Caco-2 (cell line): ENCODE measurements at regions not wholly inside any gene's neighbourhood (a gene's known extent, or its start where the extent isn't known, plus 50 kb on each side); places are given as distances from the start of the nearest gene placed in this dataset.

Experiments
- BruUV-seq: library from RNA; stranded (reverse); fragments of 400-500 nt; replicated peaks from 2 replicates; lab custom pipeline; 2021; lab: Mats Ljungman, UMichigan
- CTCF ChIA-PET: fragments of 300-600 bp; sonication (Branson Sonifier 250); formaldehyde crosslinking; loops from one replicate; lab custom pipeline; 2022; ENCODE audit warnings: antibody characterized with exemption; lab: Charles Lee
- POLR2A ChIA-PET: fragments of 300-600 bp; sonication (Branson Sonifier 250); formaldehyde crosslinking; loops from one replicate; lab custom pipeline; 2022; ENCODE audit warnings: antibody characterized with exemption; lab: Charles Lee
- DNase-seq, 2 experiments: peaks; one replicate each; pipeline versions ENCODE4 v3.0.0 to v3.0.0-alpha.2; 2020 to 2022
- H3K27me3 ChIP-seq: replicated peaks from 2 replicates; pipeline ENCODE4 v1.6.0; 2011; ENCODE audit warnings: low read length; ENCODE audit not compliant: control insufficient read depth, insufficient read depth
- H3K36me3 ChIP-seq: 2 replicates; pipeline ENCODE4 v1.5.1; 2011; ENCODE audit warnings: low read length; ENCODE audit not compliant: control insufficient read depth, insufficient read depth
- H3K4me1 ChIP-seq: fragments of 250-450 bp; sonication (Bioruptor Pico); 2 replicates; pipeline ENCODE4 v1.5.1; 2020; ENCODE audit warnings: mild to moderate bottlenecking
- H3K4me3 ChIP-seq: 2 replicates; pipeline ENCODE4 v1.5.1; 2011; ENCODE audit warnings: low read depth, mild to moderate bottlenecking, control low read depth, low read length
- H3K9me3 ChIP-seq: fragments of 250-450 bp; sonication (Bioruptor Pico); 2 replicates; pipeline ENCODE4 v1.5.1; 2020; ENCODE audit warnings: mild to moderate bottlenecking, moderate library complexity
- H3K27ac Mint-ChIP-seq: one replicate; pipeline ENCODE4 v1.8.0; 2022; ENCODE audit warnings: mixed read lengths; ENCODE audit not compliant: unreplicated experiment
- H3K27me3 Mint-ChIP-seq: one replicate; pipeline ENCODE4 v1.8.0; 2022; ENCODE audit warnings: mixed read lengths; ENCODE audit not compliant: insufficient read depth, unreplicated experiment
- H3K36me3 Mint-ChIP-seq: one replicate; pipeline ENCODE4 v1.8.0; 2022; ENCODE audit warnings: mild to moderate bottlenecking, mixed read lengths; ENCODE audit not compliant: insufficient read depth, unreplicated experiment
- H3K4me1 Mint-ChIP-seq: one replicate; pipeline ENCODE4 v1.8.0; 2022; ENCODE audit warnings: low read depth, mixed read lengths; ENCODE audit not compliant: unreplicated experiment
- H3K4me3 Mint-ChIP-seq: one replicate; pipeline ENCODE4 v1.8.0; 2022; ENCODE audit warnings: mild to moderate bottlenecking, moderate library complexity, mixed read lengths; ENCODE audit not compliant: unreplicated experiment
- H3K9me3 Mint-ChIP-seq: one replicate; pipeline ENCODE4 v1.8.0; 2022; ENCODE audit warnings: mixed read lengths; ENCODE audit not compliant: unreplicated experiment
- intact Hi-C: fragments of 100-400 bp; cut with micrococcal nuclease; formaldehyde crosslinking; loops from one replicate; pipeline ENCODE4 v1.10.0; 2022; ENCODE audit not compliant: unreplicated experiment
- TF ChIP-seq, protein P1 (sequence below), 2 experiments: fragments of 200-600 bp in 1 of 2; IDR thresholded peaks; 1 replicate in 1 of 2; 2 replicates in 1 of 2; pipeline versions ENCODE4 v1.5.1 to v1.8.0; 2011 to 2022; ENCODE audit warnings: antibody characterized with exemption in 1 of 2, control low read depth in 1 of 2, inconsistent platforms in 1 of 2, low read depth in 1 of 2, low read length in 1 of 2, mild to moderate bottlenecking in 1 of 2, moderate library complexity in 1 of 2; ENCODE audit not compliant: insufficient read depth in 1 of 2, severe bottlenecking in 1 of 2, unreplicated experiment in 1 of 2

DNA sequence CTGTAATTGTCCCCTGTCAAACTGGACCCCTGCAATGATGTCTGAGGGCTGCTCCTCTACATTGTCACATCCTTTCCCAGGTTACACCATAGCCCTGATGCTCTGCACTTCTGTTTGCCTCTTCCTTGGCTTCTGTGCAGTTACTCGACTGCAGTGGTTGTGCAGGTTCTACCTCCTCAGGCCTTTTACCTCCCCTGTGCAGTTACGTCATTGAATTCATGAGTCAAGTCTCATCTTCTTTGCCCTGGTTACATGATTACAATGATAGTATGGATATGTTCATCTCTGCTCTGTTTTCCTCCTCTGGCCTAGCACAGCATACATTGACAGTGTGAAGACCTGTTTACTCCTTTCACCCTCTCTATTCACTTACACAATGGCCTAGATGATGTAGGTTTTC, 83.2 kb downstream of the FAM47B start:
- no TSS peak for BruUV-seq
- Mint-ChIP-seq H3K9me3 (no peaks in the 10 kb centered on the region), H3K27me3 (no peaks in the 10 kb centered on the region), H3K27ac (no peak overlapping the region), H3K36me3 (no peaks in the 10 kb centered on the region), H3K4me3 (no peak overlapping the region), H3K4me1 (no peaks in the 10 kb centered on the region)
- ChIA-PET CTCF (no interaction called here), POLR2A (no interaction called here)
- Histone ChIP-seq H3K4me1 (no peaks in the 10 kb centered on the region), H3K9me3 (no peaks in the 10 kb centered on the region), H3K27me3 (no peaks in the 10 kb centered on the region), H3K4me3 (no peak overlapping the region), H3K36me3 (no peaks in the 10 kb centered on the region)
- TF ChIP-seq, protein P1, sequence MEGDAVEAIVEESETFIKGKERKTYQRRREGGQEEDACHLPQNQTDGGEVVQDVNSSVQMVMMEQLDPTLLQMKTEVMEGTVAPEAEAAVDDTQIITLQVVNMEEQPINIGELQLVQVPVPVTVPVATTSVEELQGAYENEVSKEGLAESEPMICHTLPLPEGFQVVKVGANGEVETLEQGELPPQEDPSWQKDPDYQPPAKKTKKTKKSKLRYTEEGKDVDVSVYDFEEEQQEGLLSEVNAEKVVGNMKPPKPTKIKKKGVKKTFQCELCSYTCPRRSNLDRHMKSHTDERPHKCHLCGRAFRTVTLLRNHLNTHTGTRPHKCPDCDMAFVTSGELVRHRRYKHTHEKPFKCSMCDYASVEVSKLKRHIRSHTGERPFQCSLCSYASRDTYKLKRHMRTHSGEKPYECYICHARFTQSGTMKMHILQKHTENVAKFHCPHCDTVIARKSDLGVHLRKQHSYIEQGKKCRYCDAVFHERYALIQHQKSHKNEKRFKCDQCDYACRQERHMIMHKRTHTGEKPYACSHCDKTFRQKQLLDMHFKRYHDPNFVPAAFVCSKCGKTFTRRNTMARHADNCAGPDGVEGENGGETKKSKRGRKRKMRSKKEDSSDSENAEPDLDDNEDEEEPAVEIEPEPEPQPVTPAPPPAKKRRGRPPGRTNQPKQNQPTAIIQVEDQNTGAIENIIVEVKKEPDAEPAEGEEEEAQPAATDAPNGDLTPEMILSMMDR (IDR thresholded peaks at IDR 0.05; ENCODE audit: insufficient read depth in 1 of 2, low read depth in 1 of 2, low read length in 1 of 2, severe bottlenecking in 1 of 2, unreplicated experiment in 1 of 2), result no peak
- no peak for DNase-seq
- intact Hi-C loops, result no loop called here

- no peaks in the 10 kb centered on the region for H3K4me1 Mint-ChIP-seq
- no peak overlapping the region for H3K4me3 ChIP-seq
- H3K27me3 Mint-ChIP-seq, result no peaks in the 10 kb centered on the region
- H3K36me3 ChIP-seq, result no peaks in the 10 kb centered on the region
- POLR2A ChIA-PET, result no interaction called here
- DNase-seq, result no peak
- TF ChIP-seq, protein P1 (IDR thresholded peaks at IDR 0.05; ENCODE audit: insufficient read depth in 1 of 2, low read depth in 1 of 2, low read length in 1 of 2, severe bottlenecking in 1 of 2, unreplicated experiment in 1 of 2), result no peak
- H3K9me3 ChIP-seq, result no peaks in the 10 kb centered on the region
- no peaks in the 10 kb centered on the region for H3K36me3 Mint-ChIP-seq
- no peaks in the 10 kb centered on the region for H3K27me3 ChIP-seq
- H3K27ac Mint-ChIP-seq, result no peak overlapping the region
- CTCF ChIA-PET, result no interaction called here
- no TSS peak for BruUV-seq
- no peak overlapping the region for H3K4me3 Mint-ChIP-seq
- intact Hi-C loops, result no loop called here
- no peaks in the 10 kb centered on the region for H3K9me3 Mint-ChIP-seq
- H3K4me1 ChIP-seq, result no peaks in the 10 kb centered on the region
These were observed 98.3 kb downstream of the FAM47B start for GRCh38 chrX:35040871-35041270.

- CTCF ChIA-PET, result no interaction called here
- Histone ChIP-seq H3K4me1 (no peaks in the 10 kb centered on the region), H3K36me3 (no peaks in the 10 kb centered on the region), H3K27me3 (no peaks in the 10 kb centered on the region), H3K9me3 (no peaks in the 10 kb centered on the region), H3K4me3 (no peak overlapping the region)
- H3K27me3 Mint-ChIP-seq, result no peaks in the 10 kb centered on the region
- no peaks in the 10 kb centered on the region for H3K4me1 Mint-ChIP-seq
- TF ChIP-seq, protein P1 (IDR thresholded peaks at IDR 0.05; ENCODE audit: insufficient read depth in 1 of 2, low read depth in 1 of 2, low read length in 1 of 2, severe bottlenecking in 1 of 2, unreplicated experiment in 1 of 2), result no peak
- no peak for DNase-seq
- no TSS peak for BruUV-seq
- H3K9me3 Mint-ChIP-seq, result no peaks in the 10 kb centered on the region
- H3K36me3 Mint-ChIP-seq, result no peaks in the 10 kb centered on the region
- POLR2A ChIA-PET, result no interaction called here
- H3K27ac Mint-ChIP-seq, result no peak overlapping the region
- intact Hi-C loops, result no loop called here
- H3K4me3 Mint-ChIP-seq, result no peak overlapping the region
These were observed 104.2 kb downstream of the FAM47B start for GRCh38 chrX:35046660-35047296.
